ENCODE measurements at regions not wholly inside any gene's neighbourhood (a gene's known extent, or its start where the extent isn't known, plus 50 kb on each side); places are given as distances from the start of the nearest gene placed in this dataset.
A peak's percentile ranks its signal among the peaks of the same experiment; 100 is the strongest.

DNA sequence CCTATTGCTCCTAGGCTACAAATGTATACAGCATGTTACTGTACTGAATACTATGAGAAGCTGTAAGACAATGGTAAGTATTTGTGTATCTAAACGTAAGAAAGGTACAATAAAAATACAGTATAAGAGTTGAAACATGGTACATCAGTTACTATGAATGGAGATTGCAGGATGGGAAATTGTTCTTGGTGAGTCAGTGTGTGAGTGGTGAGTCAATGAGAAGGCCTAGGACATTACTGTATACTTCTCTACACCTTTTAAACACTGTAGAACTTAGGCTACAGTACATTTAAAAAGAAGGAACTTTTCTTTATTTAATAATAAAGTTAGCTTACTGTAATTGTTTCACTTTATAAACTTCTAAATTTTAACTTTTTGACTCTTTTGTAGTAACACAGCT is 2603.2 kb downstream of the PCDH7 start:
- H4K20me1 ChIP-seq (ENCODE audit: control insufficient read depth, extremely low read depth, insufficient read depth, low read length) = no peaks in the 10 kb centered on the region
- H3K79me2 ChIP-seq (ENCODE audit: control insufficient read depth, insufficient read depth, low read length) = no peaks in the 10 kb centered on the region
- no peak overlapping the region for H3K4me3 ChIP-seq (replicated peaks in 1 of 4; ENCODE audit: control extremely low read depth in 1 of 4, insufficient read depth in 1 of 4, low read depth in 3 of 4, low read length in 4 of 4)
- no peaks in the 10 kb centered on the region for H3K9me3 ChIP-seq (ENCODE audit: control insufficient read depth, insufficient read depth, low read depth, low read length)
- no peaks in the 10 kb centered on the region for H3K27me3 ChIP-seq (ENCODE audit: control insufficient read depth, insufficient read depth, low read length)
- H3K27ac ChIP-seq (ENCODE audit: insufficient read depth, low read length) = no peak overlapping the region
- H3K9ac ChIP-seq (ENCODE audit: insufficient read depth, low read length) = no peak overlapping the region
- H2AFZ ChIP-seq (ENCODE audit: low read length) = no peak overlapping the region
- H3K4me1 ChIP-seq (ENCODE audit: control insufficient read depth, extremely low read depth, insufficient read depth, low read length) = no peaks in the 10 kb centered on the region
- H3K36me3 ChIP-seq (ENCODE audit: control insufficient read depth, insufficient read depth, low read length) = no peaks in the 10 kb centered on the region
- no peak for DNase-seq (ENCODE audit: low read depth in 2 of 2)
- no peak overlapping the region for H3K4me2 ChIP-seq (ENCODE audit: extremely low read depth, insufficient read depth, low read length)
- TF ChIP-seq CTCF (conservative IDR thresholded peaks at IDR 0.05 in 1 of 2, IDR thresholded peaks at IDR 0.05 in 1 of 2; ENCODE audit: low read depth in 1 of 2, low read length in 2 of 2) (no peak), EZH2 (IDR thresholded peaks at IDR 0.05; ENCODE audit: low read length, missing control alignments) (no peak)

- no peaks in the 10 kb centered on the region for H3K36me3 ChIP-seq (ENCODE audit: control insufficient read depth, insufficient read depth, low read length)
- H2AFZ ChIP-seq (ENCODE audit: low read length) = no peak overlapping the region
- no peak overlapping the region for H3K27ac ChIP-seq (ENCODE audit: insufficient read depth, low read length)
- DNase-seq (ENCODE audit: low read depth in 2 of 2) = peak in 1 of 2 donors; percentile 2
- H3K27me3 ChIP-seq (ENCODE audit: control insufficient read depth, insufficient read depth, low read length) = no peaks in the 10 kb centered on the region
- H4K20me1 ChIP-seq (ENCODE audit: control insufficient read depth, extremely low read depth, insufficient read depth, low read length) = no peaks in the 10 kb centered on the region
- no peak overlapping the region for H3K4me2 ChIP-seq (ENCODE audit: extremely low read depth, insufficient read depth, low read length)
- no peaks in the 10 kb centered on the region for H3K4me1 ChIP-seq (ENCODE audit: control insufficient read depth, extremely low read depth, insufficient read depth, low read length)
- H3K4me3 ChIP-seq (replicated peaks in 1 of 4; ENCODE audit: control extremely low read depth in 1 of 4, insufficient read depth in 1 of 4, low read depth in 3 of 4, low read length in 4 of 4) = no peak overlapping the region
- H3K9ac ChIP-seq (ENCODE audit: insufficient read depth, low read length) = no peak overlapping the region
- H3K79me2 ChIP-seq (ENCODE audit: control insufficient read depth, insufficient read depth, low read length) = no peaks in the 10 kb centered on the region
- TF ChIP-seq CTCF (conservative IDR thresholded peaks at IDR 0.05 in 1 of 2, IDR thresholded peaks at IDR 0.05 in 1 of 2; ENCODE audit: low read depth in 1 of 2, low read length in 2 of 2) (no peak), EZH2 (IDR thresholded peaks at IDR 0.05; ENCODE audit: low read length, missing control alignments) (no peak)
- H3K9me3 ChIP-seq (ENCODE audit: control insufficient read depth, insufficient read depth, low read depth, low read length) = no peaks in the 10 kb centered on the region
Observed at GRCh38 chr4:33334416-33334815, 2614.2 kb downstream of the PCDH7 start.

GRCh38 chr4:33339762-33340161 is 2619.6 kb downstream of the PCDH7 start:
- Histone ChIP-seq H3K36me3 (ENCODE audit: control insufficient read depth, insufficient read depth, low read length) (no peaks in the 10 kb centered on the region), H2AFZ (ENCODE audit: low read length) (no peak overlapping the region)
- TF ChIP-seq EZH2 (IDR thresholded peaks at IDR 0.05; ENCODE audit: low read length, missing control alignments) (no peak), CTCF (conservative IDR thresholded peaks at IDR 0.05 in 1 of 2, IDR thresholded peaks at IDR 0.05 in 1 of 2; ENCODE audit: low read depth in 1 of 2, low read length in 2 of 2) (no peak)

More at GRCh38 chr4:33339762-33340161, 2619.6 kb downstream of the PCDH7 start:
- H3K9ac ChIP-seq (ENCODE audit: insufficient read depth, low read length) = no peak overlapping the region
- no peak for DNase-seq (ENCODE audit: low read depth in 2 of 2)
- H3K27me3 ChIP-seq (ENCODE audit: control insufficient read depth, insufficient read depth, low read length) = no peaks in the 10 kb centered on the region
- no peaks in the 10 kb centered on the region for H3K9me3 ChIP-seq (ENCODE audit: control insufficient read depth, insufficient read depth, low read depth, low read length)
- no peak overlapping the region for H3K4me2 ChIP-seq (ENCODE audit: extremely low read depth, insufficient read depth, low read length)
- no peak overlapping the region for H3K27ac ChIP-seq (ENCODE audit: insufficient read depth, low read length)
- H3K4me3 ChIP-seq (replicated peaks in 1 of 4; ENCODE audit: control extremely low read depth in 1 of 4, insufficient read depth in 1 of 4, low read depth in 3 of 4, low read length in 4 of 4) = no peak overlapping the region
- H4K20me1 ChIP-seq (ENCODE audit: control insufficient read depth, extremely low read depth, insufficient read depth, low read length) = no peaks in the 10 kb centered on the region
- no peaks in the 10 kb centered on the region for H3K4me1 ChIP-seq (ENCODE audit: control insufficient read depth, extremely low read depth, insufficient read depth, low read length)
- no peaks in the 10 kb centered on the region for H3K79me2 ChIP-seq (ENCODE audit: control insufficient read depth, insufficient read depth, low read length)

Data from fibroblast of lung (primary cell).